Astrocyte of the cerebellum (primary cell): ENCODE measurements at regions not wholly inside any gene's neighbourhood (a gene's known extent, or its start where the extent isn't known, plus 50 kb on each side); places are given as distances from the start of the nearest gene placed in this dataset.

Experiments used
- DNase-seq: peaks from one replicate; pipeline ENCODE4 v3.0.0-alpha.2; 2011; ENCODE audit warnings: low read depth
- H3K4me3 ChIP-seq: 2 replicates; pipeline ENCODE4 v1.5.1; 2011; ENCODE audit warnings: mild to moderate bottlenecking, low read depth, low read length, moderate library complexity
- CTCF ChIP-seq: IDR thresholded peaks from 2 replicates; pipeline ENCODE4 v1.5.1; 2012; ENCODE audit warnings: low read length, low read depth, moderate library complexity, mild to moderate bottlenecking; ENCODE audit errors: missing control alignments
- in situ Hi-C: cut with HindIII; loops from 2 replicates; pipeline ENCODE4 v1.10.0; 2017; ENCODE audit warnings: low sequenced_read_pairs

- DNase-seq: no peak
- in situ Hi-C loops: no loop called here
- no peak overlapping the region for H3K4me3 ChIP-seq
- TF ChIP-seq CTCF: no peak
Observed at GRCh38 chr2:11024259-11024645, 112.5 kb downstream of the KCNF1 start.

GRCh38 chr2:11024687-11025086, 113.0 kb downstream of the KCNF1 start:
- no peak for TF ChIP-seq CTCF
- in situ Hi-C loops: no loop called here
- no peak overlapping the region for H3K4me3 ChIP-seq
- no peak for DNase-seq

- no peak for TF ChIP-seq CTCF
- DNase-seq: no peak
- in situ Hi-C loops: no loop called here
- H3K4me3 ChIP-seq: no peak overlapping the region
Observed at GRCh38 chr2:11026286-11026921, 114.7 kb downstream of the KCNF1 start.

- no peak for TF ChIP-seq CTCF
- in situ Hi-C loops: no loop called here
- H3K4me3 ChIP-seq: no peak overlapping the region
- DNase-seq: no peak
Observed at GRCh38 chr2:11027195-11027594, 115.5 kb downstream of the KCNF1 start.

GRCh38 chr2:11028407-11028916, 116.7 kb downstream of the KCNF1 start:
- in situ Hi-C loops: no loop called here
- DNase-seq: no peak
- no peak overlapping the region for H3K4me3 ChIP-seq
- no peak for TF ChIP-seq CTCF

- no peak for TF ChIP-seq CTCF
- in situ Hi-C loops: no loop called here
- DNase-seq: no peak
- no peak overlapping the region for H3K4me3 ChIP-seq
Observed at GRCh38 chr2:11029136-11029535, 117.4 kb downstream of the KCNF1 start.

- H3K4me3 ChIP-seq: no peak overlapping the region
- in situ Hi-C loops: no loop called here
- DNase-seq: no peak
- TF ChIP-seq CTCF: no peak
Observed at GRCh38 chr2:11030036-11030435, 118.3 kb downstream of the KCNF1 start.
